Endothelial cell (in vitro differentiated cells): ENCODE measurements at regions not wholly inside any gene's neighbourhood (a gene's known extent, or its start where the extent isn't known, plus 50 kb on each side); places are given as distances from the start of the nearest gene placed in this dataset.

ENCODE experiments used
- DNase-seq: peaks from one replicate; pipeline ENCODE4 v3.0.0; 2021; ENCODE audit warnings: low spot score
- H3K27ac Mint-ChIP-seq: one replicate; pipeline ENCODE4 v1.8.0; 2021; ENCODE audit warnings: mixed read lengths, inconsistent platforms; ENCODE audit not compliant: unreplicated experiment
- H3K27me3 Mint-ChIP-seq: one replicate; pipeline ENCODE4 v1.8.0; 2021; ENCODE audit warnings: mild to moderate bottlenecking, moderate library complexity, mixed read lengths, inconsistent platforms; ENCODE audit not compliant: unreplicated experiment
- H3K36me3 Mint-ChIP-seq: one replicate; pipeline ENCODE4 v1.8.0; 2021; ENCODE audit warnings: mild to moderate bottlenecking, low read depth, mixed read lengths, inconsistent platforms; ENCODE audit not compliant: unreplicated experiment
- H3K4me1 Mint-ChIP-seq: one replicate; pipeline ENCODE4 v1.8.0; 2021; ENCODE audit warnings: mild to moderate bottlenecking, mixed read lengths, inconsistent platforms; ENCODE audit not compliant: unreplicated experiment
- H3K4me3 Mint-ChIP-seq: one replicate; pipeline ENCODE4 v1.8.0; 2021; ENCODE audit warnings: mild to moderate bottlenecking, mixed read lengths, inconsistent platforms; ENCODE audit not compliant: unreplicated experiment
- H3K9me3 Mint-ChIP-seq: one replicate; pipeline ENCODE4 v1.8.0; 2021; ENCODE audit warnings: mixed read lengths, inconsistent platforms; ENCODE audit not compliant: unreplicated experiment
- CTCF ChIP-seq: fragments of 200-600 bp; sonication (generic); IDR thresholded peaks from one replicate; pipeline ENCODE4 v1.5.0; 2021; ENCODE audit warnings: antibody characterized with exemption; ENCODE audit not compliant: unreplicated experiment

DNA sequence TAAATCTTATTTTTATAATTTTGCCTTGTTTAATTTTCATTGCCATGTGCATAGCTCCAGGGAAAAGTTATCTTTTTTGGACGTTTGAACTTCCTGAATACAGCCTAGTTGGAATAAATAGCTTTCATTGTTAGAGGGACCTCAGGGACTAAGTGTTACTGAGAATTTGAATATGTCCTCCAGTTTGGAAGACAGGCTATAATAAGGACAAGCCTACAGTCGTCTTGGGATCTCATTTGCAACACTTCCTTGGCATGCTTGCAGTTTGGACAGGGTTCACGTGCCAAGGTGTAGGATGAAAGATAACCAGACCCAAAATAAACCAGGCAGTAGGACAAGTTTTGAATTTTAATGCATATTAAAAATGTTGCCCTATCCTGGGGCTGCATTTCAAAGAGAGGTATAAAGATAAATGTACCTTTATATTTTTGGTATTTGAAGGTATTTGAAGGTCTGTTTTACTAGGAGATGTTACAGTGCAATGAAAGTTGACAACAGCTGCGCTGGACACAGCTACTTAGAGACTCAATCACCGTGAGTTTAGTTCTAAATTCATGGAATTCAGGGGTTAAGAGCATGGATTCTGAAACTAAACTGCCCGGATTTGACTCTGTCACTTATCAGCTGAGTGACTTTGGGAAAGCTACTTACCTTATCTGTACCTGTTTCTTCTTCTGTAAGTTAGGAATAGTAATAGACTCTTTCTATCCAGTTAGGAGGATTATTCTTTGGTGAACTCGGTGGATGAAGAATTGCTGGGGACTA lies 134.1 kb downstream of the ACTBL2 start:
- no peak overlapping the region for H3K4me3 Mint-ChIP-seq
- H3K27ac Mint-ChIP-seq: no peak overlapping the region
- DNase-seq: no peak
- H3K4me1 Mint-ChIP-seq: no peaks in the 10 kb centered on the region
- TF ChIP-seq CTCF: no peak
- H3K9me3 Mint-ChIP-seq: no peaks in the 10 kb centered on the region
- no peaks in the 10 kb centered on the region for H3K36me3 Mint-ChIP-seq
- H3K27me3 Mint-ChIP-seq: no peaks in the 10 kb centered on the region

GRCh38 chr5:57346328-57346727 lies 136.3 kb downstream of the ACTBL2 start:
- H3K4me1 Mint-ChIP-seq: no peaks in the 10 kb centered on the region

DNA sequence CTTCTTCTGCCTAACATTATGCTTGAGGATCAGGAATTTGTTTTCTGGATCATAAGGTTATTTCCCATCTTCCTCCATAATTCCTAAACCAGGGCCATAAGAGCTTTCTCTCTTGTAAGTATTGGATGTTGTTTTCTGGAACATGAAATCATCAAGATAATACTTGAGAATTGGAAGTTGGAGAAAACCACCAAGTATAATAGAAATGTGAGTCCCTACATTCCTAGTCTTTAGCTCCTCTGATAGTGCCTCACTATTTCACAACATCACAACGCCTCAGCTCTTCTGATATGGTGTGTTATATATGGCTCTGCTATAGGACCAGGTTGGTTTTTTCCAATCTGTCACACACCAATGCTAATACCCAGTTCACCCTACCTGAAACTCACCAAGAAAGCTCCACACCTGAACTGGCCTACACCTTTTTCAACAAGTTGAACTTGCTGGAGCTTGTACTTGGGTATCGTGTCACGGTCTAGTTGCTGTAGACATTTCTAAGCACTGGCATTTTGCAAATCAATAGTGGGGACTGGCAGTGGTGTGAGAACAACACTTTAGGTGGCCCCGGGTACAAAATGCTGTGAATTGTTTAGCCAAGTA lies 141.1 kb downstream of the ACTBL2 start:
- H3K27ac Mint-ChIP-seq: no peak overlapping the region
- no peaks in the 10 kb centered on the region for H3K9me3 Mint-ChIP-seq
- H3K4me3 Mint-ChIP-seq: no peak overlapping the region
- no peaks in the 10 kb centered on the region for H3K36me3 Mint-ChIP-seq
- no peaks in the 10 kb centered on the region for H3K27me3 Mint-ChIP-seq
- no peaks in the 10 kb centered on the region for H3K4me1 Mint-ChIP-seq
- TF ChIP-seq CTCF: no peak
- no peak for DNase-seq

More at GRCh38 chr5:57346328-57346727, 136.3 kb downstream of the ACTBL2 start:
- no peak overlapping the region for H3K27ac Mint-ChIP-seq
- no peak for DNase-seq
- TF ChIP-seq CTCF: no peak
- H3K4me3 Mint-ChIP-seq: no peak overlapping the region
- H3K9me3 Mint-ChIP-seq: no peaks in the 10 kb centered on the region
- no peaks in the 10 kb centered on the region for H3K27me3 Mint-ChIP-seq
- no peaks in the 10 kb centered on the region for H3K36me3 Mint-ChIP-seq

DNA sequence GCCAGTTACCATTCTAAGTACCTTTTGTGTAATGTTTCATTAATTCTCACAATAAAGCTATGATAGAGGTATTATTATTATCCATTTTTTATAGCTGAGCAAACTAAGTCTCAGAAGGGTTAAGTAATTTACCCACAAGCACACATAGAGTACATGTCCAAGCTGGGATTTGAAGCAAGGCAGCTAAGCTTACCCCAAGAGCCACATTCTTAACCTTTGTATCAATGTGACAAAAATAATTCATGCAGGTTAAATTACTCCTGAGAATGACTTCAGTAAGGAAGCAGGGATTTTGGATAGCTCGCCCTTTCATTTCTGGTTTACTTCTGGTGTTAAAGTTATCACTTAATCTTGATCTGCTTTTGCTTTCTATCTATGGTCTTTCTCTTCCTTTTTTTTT lies 141.9 kb downstream of the ACTBL2 start:
- DNase-seq: no peak
- no peaks in the 10 kb centered on the region for H3K4me1 Mint-ChIP-seq
- H3K4me3 Mint-ChIP-seq: no peak overlapping the region
- no peak for TF ChIP-seq CTCF
- H3K27ac Mint-ChIP-seq: no peak overlapping the region
- no peaks in the 10 kb centered on the region for H3K36me3 Mint-ChIP-seq
- H3K9me3 Mint-ChIP-seq: no peaks in the 10 kb centered on the region
- H3K27me3 Mint-ChIP-seq: no peaks in the 10 kb centered on the region

- H3K4me3 Mint-ChIP-seq: no peak overlapping the region
- H3K36me3 Mint-ChIP-seq: no peaks in the 10 kb centered on the region
- DNase-seq: no peak
- no peak overlapping the region for H3K27ac Mint-ChIP-seq
- no peak for TF ChIP-seq CTCF
- no peaks in the 10 kb centered on the region for H3K27me3 Mint-ChIP-seq
- H3K9me3 Mint-ChIP-seq: no peaks in the 10 kb centered on the region
- H3K4me1 Mint-ChIP-seq: no peaks in the 10 kb centered on the region
Measured at GRCh38 chr5:57339521-57339920, 143.1 kb downstream of the ACTBL2 start.
